GM19238 (cell line): ENCODE measurements at regions not wholly inside any gene's neighbourhood (a gene's known extent, or its start where the extent isn't known, plus 50 kb on each side); places are given as distances from the start of the nearest gene placed in this dataset.

ENCODE experiments used
- DNase-seq: peaks from one replicate; pipeline ENCODE4 v3.0.0; 2011; ENCODE audit warnings: low spot score; ENCODE audit not compliant: insufficient read length

GRCh38 chrX:39995457-39995856 is 102.3 kb downstream of the BCOR start:
- no peak for DNase-seq

GRCh38 chrX:39996536-39996935 is 101.2 kb downstream of the BCOR start:
- no peak for DNase-seq

GRCh38 chrX:39998636-39999406 is 98.9 kb downstream of the BCOR start:
- no peak for DNase-seq
